ENCODE measurements at regions not wholly inside any gene's neighbourhood (a gene's known extent, or its start where the extent isn't known, plus 50 kb on each side); places are given as distances from the start of the nearest gene placed in this dataset.

DNA sequence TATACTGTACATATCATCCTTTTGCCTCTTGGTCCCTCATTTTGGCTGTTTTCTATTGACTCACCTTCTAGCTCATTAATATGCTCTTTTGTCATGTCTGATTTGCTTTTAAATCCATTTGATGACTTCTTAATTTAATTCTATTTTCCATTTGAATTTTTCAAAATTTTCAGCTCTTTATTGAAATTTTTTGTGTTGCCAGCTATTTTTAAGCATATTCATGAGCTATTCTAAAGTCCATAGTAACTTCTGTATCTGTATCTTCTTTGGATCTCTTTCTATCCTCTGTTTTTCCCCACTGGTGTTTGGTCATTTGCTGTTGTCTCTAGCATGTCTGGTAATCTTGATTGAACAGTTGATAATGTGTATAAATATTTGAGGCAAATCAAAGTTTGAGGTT lies 227.8 kb downstream of the NDUFA10 start:
- TF ChIP-seq, protein P1, sequence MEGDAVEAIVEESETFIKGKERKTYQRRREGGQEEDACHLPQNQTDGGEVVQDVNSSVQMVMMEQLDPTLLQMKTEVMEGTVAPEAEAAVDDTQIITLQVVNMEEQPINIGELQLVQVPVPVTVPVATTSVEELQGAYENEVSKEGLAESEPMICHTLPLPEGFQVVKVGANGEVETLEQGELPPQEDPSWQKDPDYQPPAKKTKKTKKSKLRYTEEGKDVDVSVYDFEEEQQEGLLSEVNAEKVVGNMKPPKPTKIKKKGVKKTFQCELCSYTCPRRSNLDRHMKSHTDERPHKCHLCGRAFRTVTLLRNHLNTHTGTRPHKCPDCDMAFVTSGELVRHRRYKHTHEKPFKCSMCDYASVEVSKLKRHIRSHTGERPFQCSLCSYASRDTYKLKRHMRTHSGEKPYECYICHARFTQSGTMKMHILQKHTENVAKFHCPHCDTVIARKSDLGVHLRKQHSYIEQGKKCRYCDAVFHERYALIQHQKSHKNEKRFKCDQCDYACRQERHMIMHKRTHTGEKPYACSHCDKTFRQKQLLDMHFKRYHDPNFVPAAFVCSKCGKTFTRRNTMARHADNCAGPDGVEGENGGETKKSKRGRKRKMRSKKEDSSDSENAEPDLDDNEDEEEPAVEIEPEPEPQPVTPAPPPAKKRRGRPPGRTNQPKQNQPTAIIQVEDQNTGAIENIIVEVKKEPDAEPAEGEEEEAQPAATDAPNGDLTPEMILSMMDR (IDR thresholded peaks at IDR 0.05; ENCODE audit: insufficient read depth, low read length), result no peak
- TF ChIP-seq POLR2AphosphoS5 (IDR thresholded peaks at IDR 0.05; ENCODE audit: low read depth), result no peak
